Keratinocyte (primary cell): ENCODE measurements at regions not wholly inside any gene's neighbourhood (a gene's known extent, or its start where the extent isn't known, plus 50 kb on each side); places are given as distances from the start of the nearest gene placed in this dataset.

ENCODE experiments used
- DNase-seq: peaks from one replicate; pipeline ENCODE4 v3.0.0-alpha.2; 2011; ENCODE audit warnings: low read depth, missing footprints, low spot score
- FAIRE-seq: peaks from 2 replicates; lab custom pipeline; 2011; peaks lifted over from hg19 to GRCh38; lab: Jason Lieb, UNC
- H2AFZ ChIP-seq: 2 replicates; pipeline ENCODE4 v1.6.0; 2012; ENCODE audit warnings: low read length, control low read depth, inconsistent platforms; ENCODE audit not compliant: control insufficient read depth
- H3K27ac ChIP-seq: 2 replicates; pipeline ENCODE4 v1.5.1; 2011; ENCODE audit warnings: low read length; ENCODE audit not compliant: control insufficient read depth, insufficient read depth
- H3K27me3 ChIP-seq: 3 replicates; pipeline ENCODE4 v1.6.0; 2011; ENCODE audit warnings: low read length; ENCODE audit not compliant: control insufficient read depth, insufficient read depth; ENCODE audit errors: extremely low read depth
- H3K36me3 ChIP-seq, 2 experiments: 2 replicates in 1 of 2; 3 replicates in 1 of 2; pipeline ENCODE4 v1.5.1; 2011; ENCODE audit warnings: low read length in 2 of 2, mild to moderate bottlenecking in 1 of 2; ENCODE audit not compliant: control insufficient read depth in 2 of 2, insufficient read depth in 2 of 2; ENCODE audit errors: extremely low read depth in 1 of 2
- H3K4me1 ChIP-seq: 3 replicates; pipeline ENCODE4 v1.5.1; 2011; ENCODE audit warnings: low read length; ENCODE audit not compliant: control insufficient read depth, insufficient read depth; ENCODE audit errors: extremely low read depth
- H3K4me2 ChIP-seq: 3 replicates; pipeline ENCODE4 v1.6.0; 2011; ENCODE audit warnings: low read depth, low read length; ENCODE audit not compliant: control insufficient read depth, insufficient read depth; ENCODE audit errors: extremely low read depth
- H3K4me3 ChIP-seq, 3 experiments: fragments of 200-600 bp in 1 of 3; sonication (generic) in 1 of 3; 2 replicates in 2 of 3; 3 replicates in 1 of 3; pipeline ENCODE4 v1.5.1; 2011 to 2016; ENCODE audit warnings: low read length in 3 of 3, mild to moderate bottlenecking in 3 of 3, control low read depth in 2 of 3, inconsistent platforms in 1 of 3, low read depth in 1 of 3, mixed read lengths in 1 of 3, mixed run types in 1 of 3, moderate library complexity in 1 of 3; ENCODE audit not compliant: control insufficient read depth in 2 of 3, insufficient read depth in 2 of 3; ENCODE audit errors: extremely low read depth in 1 of 3
- H3K79me2 ChIP-seq: 2 replicates; pipeline ENCODE4 v1.6.0; 2012; ENCODE audit warnings: low read length; ENCODE audit not compliant: control insufficient read depth, insufficient read depth
- H3K9ac ChIP-seq: 3 replicates; pipeline ENCODE4 v1.6.0; 2011; ENCODE audit warnings: low read length; ENCODE audit not compliant: control insufficient read depth, insufficient read depth; ENCODE audit errors: extremely low read depth
- H3K9me1 ChIP-seq: 3 replicates; pipeline ENCODE4 v1.6.0; 2011; ENCODE audit warnings: low read length; ENCODE audit not compliant: control insufficient read depth, insufficient read depth; ENCODE audit errors: extremely low read depth
- H3K9me3 ChIP-seq: 2 replicates; pipeline ENCODE4 v1.5.1; 2012; ENCODE audit warnings: low read depth, low read length; ENCODE audit not compliant: control insufficient read depth
- H4K20me1 ChIP-seq: 3 replicates; pipeline ENCODE4 v1.6.0; 2011; ENCODE audit warnings: low read length; ENCODE audit not compliant: control insufficient read depth, insufficient read depth; ENCODE audit errors: extremely low read depth
- EZH2 ChIP-seq: IDR thresholded peaks from one replicate; pipeline ENCODE4 v1.6.1; 2012; ENCODE audit warnings: inconsistent platforms, mild to moderate bottlenecking, low read length, moderate library complexity
- dilution Hi-C: fragments of 300-500 bp; cut with MboI; formaldehyde crosslinking; loops from one replicate; pipeline ENCODE4 v1.7.0; 2020; ENCODE audit warnings: low sequenced_read_pairs; ENCODE audit not compliant: extremely low pct_ligation_motif_present
- TF ChIP-seq, protein P1 (sequence below), 3 experiments: IDR thresholded peaks in 1 of 3; conservative IDR thresholded peaks in 1 of 3; optimal IDR thresholded peaks in 1 of 3; 2 replicates in 2 of 3; 3 replicates in 1 of 3; pipeline versions ENCODE3 to v1.5.1; 2011; ENCODE audit warnings: low read length in 3 of 3, mild to moderate bottlenecking in 3 of 3, moderate library complexity in 2 of 3, control low read depth in 1 of 3, inconsistent platforms in 1 of 3; ENCODE audit not compliant: insufficient read depth in 2 of 3; ENCODE audit errors: extremely low read depth in 1 of 3

DNA sequence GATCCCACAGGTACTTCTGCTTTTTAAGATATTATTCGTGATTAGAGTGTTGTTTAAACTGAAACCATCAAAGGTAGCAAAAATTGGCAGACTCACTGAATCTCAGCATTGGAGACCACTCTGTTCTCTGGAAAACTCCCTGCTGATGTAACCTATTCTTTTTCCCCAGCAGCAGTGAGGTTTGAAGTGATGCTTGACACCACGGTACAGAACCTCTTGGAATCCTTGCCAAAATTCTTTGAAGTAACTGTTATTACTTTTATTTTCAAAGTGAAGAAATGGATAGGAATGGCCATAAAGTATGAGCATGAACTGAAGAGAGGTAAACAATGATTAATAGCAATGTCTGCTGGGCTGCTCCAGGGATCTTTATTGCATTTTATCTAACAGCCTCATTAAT is 66.4 kb upstream of the KL start:
- Histone ChIP-seq H3K9me1 (no peaks in the 10 kb centered on the region), H3K9me3 (no peaks in the 10 kb centered on the region), H3K27ac (no peak overlapping the region), H3K79me2 (no peaks in the 10 kb centered on the region), H3K4me1 (no peaks in the 10 kb centered on the region), H3K9ac (no peak overlapping the region), H3K36me3 (no peaks in the 10 kb centered on the region), H3K4me3 (no peak overlapping the region), H2AFZ (no peak overlapping the region), H3K4me2 (no peak overlapping the region), H4K20me1 (no peaks in the 10 kb centered on the region), H3K27me3 (peaks cover 4% of the 10 kb centered on the region)
- dilution Hi-C loops: no loop called here
- TF ChIP-seq, protein P1, sequence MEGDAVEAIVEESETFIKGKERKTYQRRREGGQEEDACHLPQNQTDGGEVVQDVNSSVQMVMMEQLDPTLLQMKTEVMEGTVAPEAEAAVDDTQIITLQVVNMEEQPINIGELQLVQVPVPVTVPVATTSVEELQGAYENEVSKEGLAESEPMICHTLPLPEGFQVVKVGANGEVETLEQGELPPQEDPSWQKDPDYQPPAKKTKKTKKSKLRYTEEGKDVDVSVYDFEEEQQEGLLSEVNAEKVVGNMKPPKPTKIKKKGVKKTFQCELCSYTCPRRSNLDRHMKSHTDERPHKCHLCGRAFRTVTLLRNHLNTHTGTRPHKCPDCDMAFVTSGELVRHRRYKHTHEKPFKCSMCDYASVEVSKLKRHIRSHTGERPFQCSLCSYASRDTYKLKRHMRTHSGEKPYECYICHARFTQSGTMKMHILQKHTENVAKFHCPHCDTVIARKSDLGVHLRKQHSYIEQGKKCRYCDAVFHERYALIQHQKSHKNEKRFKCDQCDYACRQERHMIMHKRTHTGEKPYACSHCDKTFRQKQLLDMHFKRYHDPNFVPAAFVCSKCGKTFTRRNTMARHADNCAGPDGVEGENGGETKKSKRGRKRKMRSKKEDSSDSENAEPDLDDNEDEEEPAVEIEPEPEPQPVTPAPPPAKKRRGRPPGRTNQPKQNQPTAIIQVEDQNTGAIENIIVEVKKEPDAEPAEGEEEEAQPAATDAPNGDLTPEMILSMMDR (optimal IDR thresholded peaks at IDR 0.05 in 1 of 3, IDR thresholded peaks at IDR 0.05 in 1 of 3, conservative IDR thresholded peaks at IDR 0.05 in 1 of 3; ENCODE audit: extremely low read depth in 1 of 3, insufficient read depth in 2 of 3, low read length in 3 of 3): no peak
- no peak for FAIRE-seq
- DNase-seq: no peak

GRCh38 chr13:32951580-32951979 is 64.6 kb upstream of the KL start:
- no peaks in the 10 kb centered on the region for H4K20me1 ChIP-seq
- no peak overlapping the region for H3K27ac ChIP-seq
- no peak for TF ChIP-seq EZH2
- TF ChIP-seq, protein P1 (optimal IDR thresholded peaks at IDR 0.05 in 1 of 3, IDR thresholded peaks at IDR 0.05 in 1 of 3, conservative IDR thresholded peaks at IDR 0.05 in 1 of 3; ENCODE audit: extremely low read depth in 1 of 3, insufficient read depth in 2 of 3, low read length in 3 of 3): no peak
- H3K4me2 ChIP-seq: no peak overlapping the region
- no peak for DNase-seq
- FAIRE-seq: no peak
- dilution Hi-C loops: no loop called here
- H2AFZ ChIP-seq: no peak overlapping the region
- no peaks in the 10 kb centered on the region for H3K36me3 ChIP-seq
- peaks cover 4% of the 10 kb centered on the region for H3K27me3 ChIP-seq
- H3K9me1 ChIP-seq: no peaks in the 10 kb centered on the region
- no peaks in the 10 kb centered on the region for H3K9me3 ChIP-seq
- no peaks in the 10 kb centered on the region for H3K4me1 ChIP-seq
- no peak overlapping the region for H3K4me3 ChIP-seq
- H3K9ac ChIP-seq: no peak overlapping the region
- H3K79me2 ChIP-seq: no peaks in the 10 kb centered on the region
